ENCODE measurements at regions not wholly inside any gene's neighbourhood (a gene's known extent, or its start where the extent isn't known, plus 50 kb on each side); places are given as distances from the start of the nearest gene placed in this dataset.

- H3K27me3 ChIP-seq = no peaks in the 10 kb centered on the region
- no peaks in the 10 kb centered on the region for H3K9me3 ChIP-seq
- TF ChIP-seq POLR2A (IDR thresholded peaks at IDR 0.05) (no peak), CTCF (IDR thresholded peaks at IDR 0.05) (no peak)
- H3K36me3 ChIP-seq (ENCODE audit: low read depth, missing control alignments) = no peaks in the 10 kb centered on the region
- DNase-seq = no peak
- no peak overlapping the region for H3K4me3 ChIP-seq
- 77 to 86% methylated on average over 3 of the region's 3 CpGs for WGBS, 2 donors
- H3K27ac ChIP-seq = no peak overlapping the region
- intact Hi-C loops (cut with DNase I; ENCODE audit: low total_unique reads) = no loop called here
- no peaks in the 10 kb centered on the region for H3K4me1 ChIP-seq
Observed at GRCh38 chr3:35521196-35521595, 118.1 kb upstream of the ARPP21 start.

GRCh38 chr3:35522450-35522849, 116.9 kb upstream of the ARPP21 start:
- Histone ChIP-seq H3K9me3 (no peaks in the 10 kb centered on the region), H3K4me1 (no peaks in the 10 kb centered on the region), H3K4me3 (no peak overlapping the region), H3K36me3 (ENCODE audit: low read depth, missing control alignments) (no peaks in the 10 kb centered on the region), H3K27me3 (no peaks in the 10 kb centered on the region), H3K27ac (no peak overlapping the region)
- WGBS, 2 donors = 71 to 81% methylated on average over 3 of the region's 3 CpGs
- DNase-seq = no peak
- TF ChIP-seq CTCF (IDR thresholded peaks at IDR 0.05) (no peak), POLR2A (IDR thresholded peaks at IDR 0.05) (no peak)
- intact Hi-C loops (cut with DNase I; ENCODE audit: low total_unique reads) = no loop called here

GRCh38 chr3:35523074-35523473, 116.3 kb upstream of the ARPP21 start:
- TF ChIP-seq POLR2A (IDR thresholded peaks at IDR 0.05) (no peak), CTCF (IDR thresholded peaks at IDR 0.05) (no peak)
- H3K36me3 ChIP-seq (ENCODE audit: low read depth, missing control alignments) = no peaks in the 10 kb centered on the region
- H3K27ac ChIP-seq = no peak overlapping the region
- H3K4me1 ChIP-seq = no peaks in the 10 kb centered on the region
- no peaks in the 10 kb centered on the region for H3K9me3 ChIP-seq
- DNase-seq = no peak
- intact Hi-C loops (cut with DNase I; ENCODE audit: low total_unique reads) = no loop called here
- no peak overlapping the region for H3K4me3 ChIP-seq
- WGBS, 2 donors = 90 to 94% methylated on average over 4 of the region's 4 CpGs
- no peaks in the 10 kb centered on the region for H3K27me3 ChIP-seq

GRCh38 chr3:35523838-35524237, 115.5 kb upstream of the ARPP21 start:
- H3K27ac ChIP-seq = no peak overlapping the region
- no peaks in the 10 kb centered on the region for H3K4me1 ChIP-seq
- intact Hi-C loops (cut with DNase I; ENCODE audit: low total_unique reads) = no loop called here
- no peaks in the 10 kb centered on the region for H3K27me3 ChIP-seq
- H3K9me3 ChIP-seq = no peaks in the 10 kb centered on the region
- TF ChIP-seq POLR2A (IDR thresholded peaks at IDR 0.05) = no peak
- no peak for DNase-seq
- H3K36me3 ChIP-seq (ENCODE audit: low read depth, missing control alignments) = no peaks in the 10 kb centered on the region
- no peak overlapping the region for H3K4me3 ChIP-seq
- 71 to 75% methylated on average over 4 of the region's 4 CpGs for WGBS, 2 donors

GRCh38 chr3:35524856-35525255, 114.5 kb upstream of the ARPP21 start:
- Histone ChIP-seq H3K27me3 (no peaks in the 10 kb centered on the region), H3K27ac (no peak overlapping the region), H3K36me3 (ENCODE audit: low read depth, missing control alignments) (no peaks in the 10 kb centered on the region), H3K4me3 (no peak overlapping the region), H3K4me1 (no peaks in the 10 kb centered on the region), H3K9me3 (no peaks in the 10 kb centered on the region)
- TF ChIP-seq POLR2A (IDR thresholded peaks at IDR 0.05) (no peak), CTCF (IDR thresholded peaks at IDR 0.05) (no peak)
- DNase-seq = no peak
- intact Hi-C loops (cut with DNase I; ENCODE audit: low total_unique reads) = no loop called here
- 89 to 99% methylated on average over 2 of the region's 2 CpGs for WGBS, 2 donors
